HG03060 (cell line): ENCODE measurements at regions not wholly inside any gene's neighbourhood (a gene's known extent, or its start where the extent isn't known, plus 50 kb on each side); places are given as distances from the start of the nearest gene placed in this dataset.
A peak's percentile ranks its signal among the peaks of the same experiment; 100 is the strongest.

Experiments
- ATAC-seq: cut with Tn5 transposase; IDR thresholded peaks from one replicate; pipeline ENCODE4 v1.9.1; 2021; ENCODE audit warnings: low read depth, moderate number of reproducible peaks; ENCODE audit not compliant: unreplicated experiment

GRCh38 chr13:109647053-109647452 lies 139.3 kb downstream of the IRS2 start:
- no peak for ATAC-seq

GRCh38 chr13:109646423-109646822 lies 140.0 kb downstream of the IRS2 start:
- peak; percentile 96 for ATAC-seq

- no peak for ATAC-seq
These were observed 140.6 kb downstream of the IRS2 start for GRCh38 chr13:109645831-109646230.

- ATAC-seq: no peak
These were observed 141.4 kb downstream of the IRS2 start for GRCh38 chr13:109644956-109645355.

GRCh38 chr13:109644069-109644750 lies 142.2 kb downstream of the IRS2 start:
- no peak for ATAC-seq

GRCh38 chr13:109642358-109642757 lies 144.0 kb downstream of the IRS2 start:
- no peak for ATAC-seq

- ATAC-seq: no peak
These were observed 149.6 kb downstream of the IRS2 start for GRCh38 chr13:109636736-109637135.

- ATAC-seq: no peak
These were observed 155.3 kb downstream of the IRS2 start for GRCh38 chr13:109631069-109631468.

GRCh38 chr13:109630271-109630670 lies 156.1 kb downstream of the IRS2 start:
- ATAC-seq: no peak

- no peak for ATAC-seq
These were observed 156.6 kb downstream of the IRS2 start for GRCh38 chr13:109629737-109630136.

- ATAC-seq: no peak
These were observed 158.1 kb downstream of the IRS2 start for GRCh38 chr13:109628251-109628699.

GRCh38 chr13:109627649-109628048 lies 158.7 kb downstream of the IRS2 start:
- no peak for ATAC-seq

- no peak for ATAC-seq
These were observed 159.8 kb downstream of the IRS2 start for GRCh38 chr13:109626386-109627171.

GRCh38 chr13:109625156-109625555 lies 161.2 kb downstream of the IRS2 start:
- no peak for ATAC-seq

- no peak for ATAC-seq
These were observed 164.4 kb downstream of the IRS2 start for GRCh38 chr13:109622006-109622405.

GRCh38 chr13:109615721-109616420 lies 170.5 kb downstream of the IRS2 start:
- ATAC-seq: no peak

- ATAC-seq: no peak
These were observed 174.3 kb downstream of the IRS2 start for GRCh38 chr13:109611912-109612691.

GRCh38 chr13:109610517-109610916 lies 175.9 kb downstream of the IRS2 start:
- no peak for ATAC-seq

GRCh38 chr13:109608503-109608902 lies 177.9 kb downstream of the IRS2 start:
- ATAC-seq: no peak

- ATAC-seq: no peak
These were observed 178.3 kb downstream of the IRS2 start for GRCh38 chr13:109608059-109608458.

GRCh38 chr13:109606520-109606919 lies 179.9 kb downstream of the IRS2 start:
- ATAC-seq: no peak
